ENCODE measurements at regions not wholly inside any gene's neighbourhood (a gene's known extent, or its start where the extent isn't known, plus 50 kb on each side); places are given as distances from the start of the nearest gene placed in this dataset.

- no peak for TF ChIP-seq POLR2AphosphoS5 (IDR thresholded peaks at IDR 0.05; ENCODE audit: low read depth, low read length)
- TF ChIP-seq POLR2A (IDR thresholded peaks at IDR 0.05; ENCODE audit: low read depth, low read length) = no peak
Observed at GRCh38 chr7:16078076-16078952, 343.0 kb downstream of the CRPPA start.

All from GM12892 (cell line).